HepG2 (cell line): ENCODE measurements at regions not wholly inside any gene's neighbourhood (a gene's known extent, or its start where the extent isn't known, plus 50 kb on each side); places are given as distances from the start of the nearest gene placed in this dataset.

Experiments used
- ATAC-seq: fragments of 200-7000 bp; cut with Tn5 transposase; 3 replicates; pipeline ENCODE4 v1.9.1; 2020; ENCODE audit warnings: mild to moderate bottlenecking, moderate library complexity
- BruUV-seq: library from RNA; stranded (reverse); fragments of 400-500 nt; replicated peaks from 2 replicates; lab custom pipeline; 2021; lab: Mats Ljungman, UMichigan
- CTCF ChIA-PET: fragments of 300-600 bp; formaldehyde crosslinking; extraction: SDS; loops from one replicate; lab custom pipeline; 2021; ENCODE audit warnings: low total read pairs, inconsistent platforms, low intra/inter-chr PET ratio; lab: Yijun Ruan, JAX
- POLR2A ChIA-PET: fragments of 350-600 bp; sonication (Branson Sonifier 250); formaldehyde crosslinking; loops from one replicate; lab custom pipeline; 2020; ENCODE audit warnings: antibody characterized with exemption, inconsistent platforms; lab: Yijun Ruan, JAX
- DNase-seq: peaks from one replicate; pipeline ENCODE4 v3.0.0-alpha.2; 2015; ENCODE audit warnings: low spot score
- FAIRE-seq: peaks from 3 replicates; lab custom pipeline; 2011; peaks lifted over from hg19 to GRCh38; lab: Jason Lieb, UNC
- H2AFZ ChIP-seq: one replicate; pipeline ENCODE4 v1.6.1; 2011; ENCODE audit warnings: low read length, inconsistent platforms
- H3K27ac ChIP-seq: fragments of 300-600 bp; 3 replicates; pipeline ENCODE4 v1.8.0; 2011; ENCODE audit warnings: mixed run types, mild to moderate bottlenecking, mixed read lengths, low read length, inconsistent platforms; ENCODE audit not compliant: insufficient read depth; ENCODE audit errors: extremely low read length
- H3K27me3 ChIP-seq, 2 experiments: fragments of 200-600 bp in 1 of 2; 2 replicates in 1 of 2; 3 replicates in 1 of 2; pipeline versions ENCODE4 v1.6.0 to v1.8.0; 2011; ENCODE audit warnings: low read length in 2 of 2, mild to moderate bottlenecking in 2 of 2, moderate library complexity in 2 of 2, inconsistent platforms in 1 of 2; ENCODE audit not compliant: insufficient read depth in 2 of 2, control insufficient read depth in 1 of 2
- H3K36me3 ChIP-seq, 2 experiments: fragments of 200-600 bp in 1 of 2; replicated peaks in 1 of 2; 2 replicates in 1 of 2; 3 replicates in 1 of 2; pipeline versions ENCODE4 v1.5.1 to v1.8.0; 2011; ENCODE audit warnings: low read length in 2 of 2, inconsistent platforms in 1 of 2; ENCODE audit not compliant: insufficient read depth in 2 of 2, control insufficient read depth in 1 of 2
- H3K4me1 ChIP-seq: 2 replicates; pipeline ENCODE4 v1.5.1; 2012; ENCODE audit warnings: low read length, inconsistent platforms; ENCODE audit not compliant: insufficient read depth
- H3K4me2 ChIP-seq: 2 replicates; pipeline ENCODE4 v1.6.0; 2011; ENCODE audit warnings: low read depth, low read length, inconsistent platforms
- H3K4me3 ChIP-seq, 3 experiments: fragments of 200-600 bp in 1 of 3; sonication (generic), shearing (Covaris generic) in 1 of 3; replicated peaks in 1 of 3; 2 replicates each; pipeline ENCODE4 v1.5.1; 2011 to 2016; ENCODE audit warnings: low read length in 3 of 3, inconsistent platforms in 2 of 3, low read depth in 2 of 3, mild to moderate bottlenecking in 2 of 3, control low read depth in 1 of 3, mixed read lengths in 1 of 3; ENCODE audit not compliant: insufficient read depth in 1 of 3
- H3K79me2 ChIP-seq: one replicate; pipeline ENCODE4 v1.6.1; 2011; ENCODE audit warnings: low read length, inconsistent platforms; ENCODE audit not compliant: insufficient read depth
- H3K9ac ChIP-seq: 2 replicates; pipeline ENCODE4 v1.6.0; 2011; ENCODE audit warnings: mild to moderate bottlenecking, low read depth, low read length, inconsistent platforms; ENCODE audit not compliant: insufficient read depth
- H3K9me3 ChIP-seq: 2 replicates; pipeline ENCODE4 v1.5.1; 2012; ENCODE audit warnings: mild to moderate bottlenecking, low read length
- H4K20me1 ChIP-seq: 2 replicates; pipeline ENCODE4 v1.6.0; 2011; ENCODE audit warnings: inconsistent platforms, mild to moderate bottlenecking, low read length, moderate library complexity; ENCODE audit not compliant: insufficient read depth
- CC2D1A ChIP-seq: sonication (generic); formaldehyde crosslinking; IDR thresholded peaks from 2 replicates; pipeline ENCODE4 v1.8.1; 2023; ENCODE audit warnings: mild to moderate bottlenecking, missing genetic modification reagents
- PLSCR1 ChIP-seq: sonication (generic); formaldehyde crosslinking; IDR thresholded peaks from 2 replicates; pipeline ENCODE4 v1.5.0; 2020; ENCODE audit warnings: missing genetic modification reagents, mild to moderate bottlenecking, borderline replicate concordance
- SIN3B ChIP-seq: fragments of 150-350 bp; IDR thresholded peaks from 2 replicates; pipeline ENCODE4 v1.6.1; 2014; ENCODE audit warnings: low read length
- SUZ12 ChIP-seq: fragments of 150-350 bp; IDR thresholded peaks from 2 replicates; pipeline ENCODE4 v1.6.1; 2014; ENCODE audit warnings: low read depth, low read length
- TCF12 ChIP-seq, 2 experiments: fragments of 450-650 bp in 1 of 2; sonication (generic) in 1 of 2; formaldehyde crosslinking in 1 of 2; IDR thresholded peaks; 2 replicates each; pipeline versions ENCODE4 v1.6.1 to v1.8.0; 2017 to 2022; ENCODE audit warnings: antibody characterized with exemption in 1 of 2, mild to moderate bottlenecking in 1 of 2, missing genetic modification reagents in 1 of 2, moderate library complexity in 1 of 2
- ZNF816 ChIP-seq: sonication (generic); formaldehyde crosslinking; IDR thresholded peaks from 2 replicates; pipeline ENCODE4 v1.8.0; 2022; ENCODE audit warnings: missing genetic modification reagents, mild to moderate bottlenecking, borderline replicate concordance
- ZSCAN12 ChIP-seq: sonication (generic); formaldehyde crosslinking; IDR thresholded peaks from 2 replicates; pipeline ENCODE4 v1.9.0; 2021; ENCODE audit warnings: mild to moderate bottlenecking, missing genetic modification reagents
- WGBS: methylation state at CpG from one replicate; pipeline ENCODE4 v1.1.6; 2017; ENCODE audit warnings: low lambda C conversion rate; 5-methylcytosine and 5-hydroxymethylcytosine counted together
- in situ Hi-C: cut with HindIII; loops from 2 replicates; pipeline ENCODE4 v1.10.0; 2017; ENCODE audit warnings: low pct_unique_long_range_greater_than_20kb; ENCODE audit not compliant: extremely low pct_ligation_motif_present
- intact Hi-C: fragments of 100-400 bp; cut with micrococcal nuclease; formaldehyde crosslinking; loops from one replicate; pipeline ENCODE4 v1.10.0; 2022; ENCODE audit not compliant: unreplicated experiment
- TF ChIP-seq, protein P1 (sequence below): sonication (generic); formaldehyde crosslinking; IDR thresholded peaks from 2 replicates; pipeline ENCODE4 v1.9.0; 2022; ENCODE audit warnings: low read depth, missing genetic modification reagents
- TF ChIP-seq, protein P2 (sequence below): sonication (generic); formaldehyde crosslinking; IDR thresholded peaks from 2 replicates; pipeline ENCODE4 v1.8.1; 2023; ENCODE audit warnings: mild to moderate bottlenecking, moderate library complexity, missing genetic modification reagents
- TF ChIP-seq, protein P3 (sequence below): IDR thresholded peaks from 2 replicates; pipeline ENCODE4 v1.6.1; 2018; ENCODE audit warnings: missing genetic modification reagents, mild to moderate bottlenecking, missing compliant biosample characterization

GRCh38 chr7:42645906-42646305, 266.0 kb downstream of the C7orf25 start:
- Histone ChIP-seq H3K4me3 (no peak overlapping the region), H3K4me2 (no peak overlapping the region), H4K20me1 (no peaks in the 10 kb centered on the region), H2AFZ (no peak overlapping the region), H3K36me3 (no peaks in the 10 kb centered on the region), H3K9ac (no peak overlapping the region), H3K27me3 (no peaks in the 10 kb centered on the region), H3K9me3 (peaks cover 9% of the 10 kb centered on the region; the same call in 1 of the 2 replicates), H3K4me1 (no peaks in the 10 kb centered on the region), H3K27ac (no peak overlapping the region), H3K79me2 (no peaks in the 10 kb centered on the region)
- CTCF ChIA-PET = no interaction called here
- POLR2A ChIA-PET = no interaction called here
- DNase-seq (no peak), FAIRE-seq (no peak), ATAC-seq (no peak)
- intact Hi-C loops = no loop called here
- no TSS peak for BruUV-seq
- TF ChIP-seq PLSCR1 (CRISPR knock-in tag) = no peak
- TF ChIP-seq, protein P1, sequence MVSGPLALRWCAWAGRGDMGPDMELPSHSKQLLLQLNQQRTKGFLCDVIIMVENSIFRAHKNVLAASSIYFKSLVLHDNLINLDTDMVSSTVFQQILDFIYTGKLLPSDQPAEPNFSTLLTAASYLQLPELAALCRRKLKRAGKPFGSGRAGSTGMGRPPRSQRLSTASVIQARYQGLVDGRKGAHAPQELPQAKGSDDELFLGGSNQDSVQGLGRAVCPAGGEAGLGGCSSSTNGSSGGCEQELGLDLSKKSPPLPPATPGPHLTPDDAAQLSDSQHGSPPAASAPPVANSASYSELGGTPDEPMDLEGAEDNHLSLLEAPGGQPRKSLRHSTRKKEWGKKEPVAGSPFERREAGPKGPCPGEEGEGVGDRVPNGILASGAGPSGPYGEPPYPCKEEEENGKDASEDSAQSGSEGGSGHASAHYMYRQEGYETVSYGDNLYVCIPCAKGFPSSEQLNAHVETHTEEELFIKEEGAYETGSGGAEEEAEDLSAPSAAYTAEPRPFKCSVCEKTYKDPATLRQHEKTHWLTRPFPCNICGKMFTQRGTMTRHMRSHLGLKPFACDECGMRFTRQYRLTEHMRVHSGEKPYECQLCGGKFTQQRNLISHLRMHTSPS (CRISPR knock-in tag) = no peak
- TF ChIP-seq TCF12 (IDR thresholded peaks at IDR 0.05) = no peak
- TF ChIP-seq TCF12 (CRISPR knock-in tag; IDR thresholded peaks at IDR 0.05) = no peak
- no peak for TF ChIP-seq ZSCAN12 (CRISPR knock-in tag)
- TF ChIP-seq, protein P2, sequence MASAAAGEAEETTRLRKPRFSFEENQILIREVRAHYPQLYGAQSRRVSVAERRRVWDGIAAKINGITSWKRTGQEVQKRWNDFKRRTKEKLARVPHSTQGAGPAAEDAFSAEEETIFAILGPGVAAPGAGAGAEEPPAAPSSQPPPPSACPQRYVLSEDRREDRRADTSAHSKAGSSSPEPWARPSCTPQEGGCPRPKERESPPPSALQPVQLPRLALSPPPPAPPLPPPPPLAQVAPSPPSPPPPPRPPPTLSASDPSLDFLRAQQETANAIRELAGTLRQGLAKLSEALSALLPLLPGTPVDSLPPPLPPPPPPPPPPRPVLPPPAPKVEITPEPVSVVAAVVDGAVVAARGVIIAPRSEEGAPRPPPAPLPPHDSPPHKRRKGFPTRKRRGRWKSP (CRISPR knock-in tag) = no peak
- no peak for TF ChIP-seq CC2D1A
- TF ChIP-seq, protein P3, sequence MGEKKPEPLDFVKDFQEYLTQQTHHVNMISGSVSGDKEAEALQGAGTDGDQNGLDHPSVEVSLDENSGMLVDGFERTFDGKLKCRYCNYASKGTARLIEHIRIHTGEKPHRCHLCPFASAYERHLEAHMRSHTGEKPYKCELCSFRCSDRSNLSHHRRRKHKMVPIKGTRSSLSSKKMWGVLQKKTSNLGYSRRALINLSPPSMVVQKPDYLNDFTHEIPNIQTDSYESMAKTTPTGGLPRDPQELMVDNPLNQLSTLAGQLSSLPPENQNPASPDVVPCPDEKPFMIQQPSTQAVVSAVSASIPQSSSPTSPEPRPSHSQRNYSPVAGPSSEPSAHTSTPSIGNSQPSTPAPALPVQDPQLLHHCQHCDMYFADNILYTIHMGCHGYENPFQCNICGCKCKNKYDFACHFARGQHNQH (CRISPR knock-in tag) = no peak
- TF ChIP-seq ZNF816 = no peak
- no peak for TF ChIP-seq SUZ12
- no peak for TF ChIP-seq SIN3B
- WGBS = 22% methylated on average over 3 of the region's 3 CpGs
- in situ Hi-C loops = no loop called here
